H1 (cell line): ENCODE measurements at regions not wholly inside any gene's neighbourhood (a gene's known extent, or its start where the extent isn't known, plus 50 kb on each side); places are given as distances from the start of the nearest gene placed in this dataset.

Experiments used
- CTCF ChIA-PET: fragments of 300-600 bp; sonication (Branson Sonifier 250); formaldehyde crosslinking; loops from one replicate; lab custom pipeline; 2021; ENCODE audit not compliant: partially characterized antibody; lab: Charles Lee
- POLR2A ChIA-PET: fragments of 300-600 bp; sonication (Branson Sonifier 250); formaldehyde crosslinking; loops from one replicate; lab custom pipeline; 2021; ENCODE audit warnings: inconsistent platforms; ENCODE audit not compliant: partially characterized antibody; lab: Charles Lee
- DNase-seq, 2 experiments: peaks; one replicate each; pipeline versions ENCODE4 v3.0.0 to v3.0.0-alpha.2; 2010 to 2022; ENCODE audit warnings: low spot score in 2 of 2, low read depth in 1 of 2, mixed read lengths in 1 of 2
- FAIRE-seq: peaks from 2 replicates; lab custom pipeline; 2011; peaks lifted over from hg19 to GRCh38; lab: Jason Lieb, UNC
- H2AFZ ChIP-seq: 2 replicates; pipeline ENCODE4 v1.8.1; 2012; ENCODE audit warnings: low read length, inconsistent platforms
- H2AK5ac ChIP-seq: 2 replicates; pipeline ENCODE4 v1.6.1; 2013; ENCODE audit warnings: low read depth, low read length
- H2BK120ac ChIP-seq: replicated peaks from 2 replicates; pipeline ENCODE3; 2013; ENCODE audit warnings: low read depth, low read length, inconsistent platforms
- H2BK12ac ChIP-seq: 2 replicates; pipeline ENCODE4 v1.6.1; 2013; ENCODE audit warnings: low read depth, low read length
- H2BK15ac ChIP-seq: 2 replicates; pipeline ENCODE4 v1.6.1; 2013; ENCODE audit warnings: low read length
- H2BK20ac ChIP-seq: 2 replicates; pipeline ENCODE4 v1.6.1; 2013; ENCODE audit warnings: low read length
- H2BK5ac ChIP-seq: 2 replicates; pipeline ENCODE4 v1.6.1; 2013; ENCODE audit warnings: low read depth, low read length
- H3K14ac ChIP-seq: 2 replicates; pipeline ENCODE4 v1.6.1; 2013; ENCODE audit warnings: inconsistent platforms; ENCODE audit not compliant: insufficient read length
- H3K18ac ChIP-seq: 2 replicates; pipeline ENCODE4 v1.6.1; 2013; ENCODE audit warnings: low read length; ENCODE audit errors: extremely low read depth
- H3K23ac ChIP-seq: 2 replicates; pipeline ENCODE4 v1.6.1; 2013; ENCODE audit warnings: inconsistent platforms; ENCODE audit not compliant: insufficient read length
- H3K23me2 ChIP-seq: 2 replicates; pipeline ENCODE4 v1.6.1; 2013; ENCODE audit warnings: low read depth, low read length
- H3K27ac ChIP-seq: 2 replicates; pipeline ENCODE4 v1.6.1; 2011; ENCODE audit warnings: low read depth, low read length, inconsistent platforms
- H3K27me3 ChIP-seq, 4 experiments: replicated peaks in 1 of 4; 1 replicate in 1 of 4; 2 replicates in 3 of 4; pipeline versions ENCODE4 v1.6.1 to v1.8.1; 2011 to 2013; ENCODE audit warnings: low read length in 3 of 4, mild to moderate bottlenecking in 3 of 4, inconsistent platforms in 2 of 4, mixed read lengths in 2 of 4, moderate library complexity in 1 of 4; ENCODE audit not compliant: control insufficient read depth in 3 of 4, insufficient read depth in 3 of 4; ENCODE audit errors: extremely low read depth in 1 of 4
- H3K36me3 ChIP-seq, 4 experiments: 2 replicates each; pipeline versions ENCODE4 v1.6.1 to v1.8.1; 2011 to 2013; ENCODE audit warnings: mild to moderate bottlenecking in 4 of 4, low read length in 3 of 4, moderate library complexity in 2 of 4, control low read depth in 1 of 4, inconsistent platforms in 1 of 4; ENCODE audit not compliant: insufficient read depth in 4 of 4, control insufficient read depth in 2 of 4
- H3K4ac ChIP-seq: replicated peaks from 2 replicates; pipeline ENCODE3; 2013; ENCODE audit warnings: low read length, low read depth, mixed read lengths, inconsistent platforms; ENCODE audit not compliant: insufficient read length
- H3K4me1 ChIP-seq, 4 experiments: replicated peaks in 1 of 4; 1 replicate in 1 of 4; 2 replicates in 3 of 4; pipeline versions ENCODE4 v1.6.1 to v1.8.1; 2011 to 2013; ENCODE audit warnings: low read length in 3 of 4, inconsistent platforms in 2 of 4, mixed read lengths in 1 of 4; ENCODE audit not compliant: insufficient read depth in 4 of 4, control insufficient read depth in 3 of 4
- H3K4me2 ChIP-seq, 2 experiments: 2 replicates each; pipeline versions ENCODE4 v1.6.1 to v1.8.1; 2011 to 2013; ENCODE audit warnings: low read depth in 2 of 2, low read length in 2 of 2, control low read depth in 1 of 2, inconsistent platforms in 1 of 2, mild to moderate bottlenecking in 1 of 2; ENCODE audit not compliant: insufficient read depth in 1 of 2
- H3K4me3 ChIP-seq, 4 experiments: fragments of 200-600, 300-600 bp in 1 of 4; sonication (generic), shearing (Covaris generic), sonication (Bioruptor Twin) in 1 of 4; 2 replicates each; pipeline versions ENCODE4 v1.5.1 to v1.8.1; 2011 to 2016; ENCODE audit warnings: low read length in 4 of 4, low read depth in 3 of 4, control low read depth in 2 of 4, inconsistent platforms in 2 of 4, mild to moderate bottlenecking in 2 of 4, mixed read lengths in 1 of 4, moderate library complexity in 1 of 4; ENCODE audit not compliant: insufficient read depth in 2 of 4; ENCODE audit errors: extremely low read depth in 1 of 4
- H3K56ac ChIP-seq: replicated peaks from 2 replicates; pipeline ENCODE3; 2013; ENCODE audit warnings: low read depth, mild to moderate bottlenecking, mixed read lengths, low read length, inconsistent platforms; ENCODE audit not compliant: insufficient read length
- H3K79me1 ChIP-seq: 2 replicates; pipeline ENCODE4 v1.6.1; 2013; ENCODE audit warnings: low read depth, low read length, control low read depth
- H3K79me2 ChIP-seq, 2 experiments: 2 replicates each; pipeline versions ENCODE4 v1.6.1 to v1.8.1; 2012 to 2013; ENCODE audit warnings: low read length in 2 of 2, mild to moderate bottlenecking in 2 of 2, inconsistent platforms in 1 of 2; ENCODE audit not compliant: insufficient read depth in 2 of 2, control insufficient read depth in 1 of 2
- H3K9ac ChIP-seq, 4 experiments: replicated peaks in 1 of 4; 1 replicate in 1 of 4; 2 replicates in 3 of 4; pipeline versions ENCODE4 v1.6.1 to v1.8.1; 2011 to 2013; ENCODE audit warnings: low read depth in 3 of 4, low read length in 3 of 4, control low read depth in 2 of 4, mild to moderate bottlenecking in 2 of 4, moderate library complexity in 2 of 4, inconsistent platforms in 1 of 4; ENCODE audit errors: extremely low read depth in 1 of 4
- H3K9me3 ChIP-seq, 2 experiments: 2 replicates each; pipeline versions ENCODE4 v1.6.1 to v1.8.1; 2012 to 2013; ENCODE audit warnings: mild to moderate bottlenecking in 2 of 2, moderate library complexity in 2 of 2, control low read depth in 1 of 2, inconsistent platforms in 1 of 2, low read depth in 1 of 2, low read length in 1 of 2, mixed read lengths in 1 of 2; ENCODE audit not compliant: insufficient read depth in 2 of 2
- H4K20me1 ChIP-seq, 2 experiments: replicated peaks in 1 of 2; 2 replicates each; pipeline versions ENCODE3 to v1.8.1; 2011 to 2013; ENCODE audit warnings: inconsistent platforms in 2 of 2, low read length in 2 of 2, mild to moderate bottlenecking in 1 of 2; ENCODE audit not compliant: insufficient read depth in 2 of 2, control insufficient read depth in 1 of 2
- H4K5ac ChIP-seq: 2 replicates; pipeline ENCODE4 v1.6.1; 2013; ENCODE audit warnings: low read length, low read depth, mixed read lengths, inconsistent platforms; ENCODE audit not compliant: insufficient read length
- H4K8ac ChIP-seq: 2 replicates; pipeline ENCODE4 v1.8.0; 2013; ENCODE audit warnings: mild to moderate bottlenecking, moderate library complexity, low read length, inconsistent platforms; ENCODE audit not compliant: insufficient read depth; ENCODE audit errors: extremely low read depth
- H4K91ac ChIP-seq: replicated peaks from 2 replicates; pipeline ENCODE3; 2013; ENCODE audit warnings: low read length, mixed read lengths, inconsistent platforms; ENCODE audit not compliant: insufficient read length
- BACH1 ChIP-seq: IDR thresholded peaks from 2 replicates; pipeline ENCODE4 v1.6.1; 2012; ENCODE audit warnings: low read length, improper control_type of control experiment
- MAFK ChIP-seq: IDR thresholded peaks from 2 replicates; pipeline ENCODE4 v1.6.1; 2012; ENCODE audit warnings: low read depth, mild to moderate bottlenecking, improper control_type of control experiment, low read length
- RAD21 ChIP-seq, 2 experiments: IDR thresholded peaks in 1 of 2; conservative IDR thresholded peaks in 1 of 2; 2 replicates each; pipeline ENCODE4 v1.6.1; 2011; ENCODE audit warnings: low read depth in 2 of 2, low read length in 2 of 2, improper control_type of control experiment in 1 of 2, inconsistent platforms in 1 of 2, mild to moderate bottlenecking in 1 of 2, moderate library complexity in 1 of 2
- RBBP5 ChIP-seq: IDR thresholded peaks from 2 replicates; pipeline ENCODE4 v1.7.1; 2012; ENCODE audit warnings: low read depth, mild to moderate bottlenecking, inconsistent platforms, low read length, moderate library complexity, borderline replicate concordance
- WGBS, 2 experiments: shearing (Covaris generic) in 1 of 2; methylation state at CpG; one replicate each; pipeline versions ENCODE4 v1.1.6 to v1.1.7; 2013 to 2015; ENCODE audit warnings: low lambda C conversion rate in 2 of 2, mixed read lengths in 2 of 2, inconsistent platforms in 1 of 2, low coverage in 1 of 2, missing lambda C conversion rate in 1 of 2; ENCODE audit not compliant: insufficient replicate concordance in 2 of 2, insufficient coverage in 1 of 2, insufficient read length in 1 of 2; ENCODE audit errors: extremely low coverage in 1 of 2, missing lambda C conversion rate in 1 of 2; 5-methylcytosine and 5-hydroxymethylcytosine counted together
- TF ChIP-seq, protein P1 (sequence below), 3 experiments: IDR thresholded peaks; 1 replicate in 2 of 3; 2 replicates in 1 of 3; pipeline versions ENCODE4 v1.5.1 to v1.6.1; 2011; ENCODE audit warnings: low read length in 3 of 3, mild to moderate bottlenecking in 3 of 3, inconsistent platforms in 2 of 3, low read depth in 1 of 3, moderate library complexity in 1 of 3; ENCODE audit not compliant: insufficient read depth in 1 of 3; ENCODE audit errors: control extremely low read depth in 1 of 3

- H4K8ac ChIP-seq, result no peak overlapping the region
- ChIA-PET CTCF (interaction anchor here (0.6 to 0.7 kb wide), 4 partner anchors 21 to 737 kb away, joined by 3 to 4 read pairs (median 3); no protein-coding TSS in a partner anchor), POLR2A (no interaction called here)
- H3K9ac ChIP-seq, result no peak overlapping the region
- H2BK120ac ChIP-seq, result no peak overlapping the region
- no peak overlapping the region for H3K18ac ChIP-seq
- no peak overlapping the region for H3K56ac ChIP-seq
- no peaks in the 10 kb centered on the region for H3K23me2 ChIP-seq
- no peaks in the 10 kb centered on the region for H4K20me1 ChIP-seq
- no peak overlapping the region for H3K4ac ChIP-seq
- H4K5ac ChIP-seq, result no peak overlapping the region
- H3K23ac ChIP-seq, result no peak overlapping the region
- DNase-seq, result no peak
- H3K79me2 ChIP-seq, result no peaks in the 10 kb centered on the region
- H4K91ac ChIP-seq, result no peak overlapping the region
- no peak overlapping the region for H2BK15ac ChIP-seq
- H3K4me2 ChIP-seq, result no peak overlapping the region
- H3K14ac ChIP-seq, result no peak overlapping the region
- H3K79me1 ChIP-seq, result no peaks in the 10 kb centered on the region
- no peaks in the 10 kb centered on the region for H3K36me3 ChIP-seq
- H3K27ac ChIP-seq, result no peak overlapping the region
- no peaks in the 10 kb centered on the region for H3K4me1 ChIP-seq
- H3K27me3 ChIP-seq, result no peaks in the 10 kb centered on the region
- H2AFZ ChIP-seq, result peak overlapping the region; percentile 16; the same call in 1 of the 2 replicates
- no peaks in the 10 kb centered on the region for H3K9me3 ChIP-seq
- no peak overlapping the region for H2BK5ac ChIP-seq
- no peak overlapping the region for H3K4me3 ChIP-seq
- no peak overlapping the region; the same call in 1 of the 2 replicates for H2BK12ac ChIP-seq
- FAIRE-seq, result no peak
- no peak overlapping the region for H2AK5ac ChIP-seq
- no peak overlapping the region for H2BK20ac ChIP-seq
- WGBS, 2 experiments, result 70% methylated on average over 1 of the region's 1 CpG; no CpG with 5 or more reads in 1 of the 2 experiments
- no peak for TF ChIP-seq RAD21 (IDR thresholded peaks at IDR 0.05 in 1 of 2, conservative IDR thresholded peaks at IDR 0.05 in 1 of 2; ENCODE audit: low read depth in 2 of 2, low read length in 2 of 2)
- TF ChIP-seq BACH1, result no peak
- TF ChIP-seq MAFK, result no peak
- TF ChIP-seq, protein P1, sequence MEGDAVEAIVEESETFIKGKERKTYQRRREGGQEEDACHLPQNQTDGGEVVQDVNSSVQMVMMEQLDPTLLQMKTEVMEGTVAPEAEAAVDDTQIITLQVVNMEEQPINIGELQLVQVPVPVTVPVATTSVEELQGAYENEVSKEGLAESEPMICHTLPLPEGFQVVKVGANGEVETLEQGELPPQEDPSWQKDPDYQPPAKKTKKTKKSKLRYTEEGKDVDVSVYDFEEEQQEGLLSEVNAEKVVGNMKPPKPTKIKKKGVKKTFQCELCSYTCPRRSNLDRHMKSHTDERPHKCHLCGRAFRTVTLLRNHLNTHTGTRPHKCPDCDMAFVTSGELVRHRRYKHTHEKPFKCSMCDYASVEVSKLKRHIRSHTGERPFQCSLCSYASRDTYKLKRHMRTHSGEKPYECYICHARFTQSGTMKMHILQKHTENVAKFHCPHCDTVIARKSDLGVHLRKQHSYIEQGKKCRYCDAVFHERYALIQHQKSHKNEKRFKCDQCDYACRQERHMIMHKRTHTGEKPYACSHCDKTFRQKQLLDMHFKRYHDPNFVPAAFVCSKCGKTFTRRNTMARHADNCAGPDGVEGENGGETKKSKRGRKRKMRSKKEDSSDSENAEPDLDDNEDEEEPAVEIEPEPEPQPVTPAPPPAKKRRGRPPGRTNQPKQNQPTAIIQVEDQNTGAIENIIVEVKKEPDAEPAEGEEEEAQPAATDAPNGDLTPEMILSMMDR (IDR thresholded peaks at IDR 0.05; ENCODE audit: control extremely low read depth in 1 of 3, insufficient read depth in 1 of 3, low read depth in 1 of 3, low read length in 3 of 3), result no peak
- no peak for TF ChIP-seq RBBP5
Measured at GRCh38 chr3:73706771-73707170, 82.0 kb upstream of the PDZRN3 start.
